Stomach (tissue), 4 donors: ENCODE measurements at regions not wholly inside any gene's neighbourhood (a gene's known extent, or its start where the extent isn't known, plus 50 kb on each side); places are given as distances from the start of the nearest gene placed in this dataset.

Source experiments
- CTCF ChIP-seq, 7 experiments: fragments of 450-650 bp in 4 of 7; fragments of 200-600 bp in 3 of 7; sonication (generic) in 3 of 7; IDR thresholded peaks; one replicate each; pipeline ENCODE4 v1.5.1; 2016 to 2019; ENCODE audit warnings: antibody characterized with exemption in 7 of 7, control low read depth in 2 of 7, mild to moderate bottlenecking in 1 of 7
- EP300 ChIP-seq: sonication (generic); formaldehyde crosslinking; IDR thresholded peaks from one replicate; pipeline ENCODE4 v1.6.1; 2017; ENCODE audit warnings: antibody characterized with exemption
- POLR2A ChIP-seq, 4 donors: fragments of 450-650 bp; IDR thresholded peaks; one replicate each; pipeline ENCODE4 v1.6.1; 2016; ENCODE audit warnings: antibody characterized with exemption in 4 of 4, control low read depth in 2 of 4, mild to moderate bottlenecking in 1 of 4, moderate library complexity in 1 of 4
- POLR2AphosphoS5 ChIP-seq, 3 donors: sonication (generic); formaldehyde crosslinking; IDR thresholded peaks; one replicate each; pipeline ENCODE4 v1.6.1; 2016; ENCODE audit warnings: antibody characterized with exemption in 3 of 3

DNA sequence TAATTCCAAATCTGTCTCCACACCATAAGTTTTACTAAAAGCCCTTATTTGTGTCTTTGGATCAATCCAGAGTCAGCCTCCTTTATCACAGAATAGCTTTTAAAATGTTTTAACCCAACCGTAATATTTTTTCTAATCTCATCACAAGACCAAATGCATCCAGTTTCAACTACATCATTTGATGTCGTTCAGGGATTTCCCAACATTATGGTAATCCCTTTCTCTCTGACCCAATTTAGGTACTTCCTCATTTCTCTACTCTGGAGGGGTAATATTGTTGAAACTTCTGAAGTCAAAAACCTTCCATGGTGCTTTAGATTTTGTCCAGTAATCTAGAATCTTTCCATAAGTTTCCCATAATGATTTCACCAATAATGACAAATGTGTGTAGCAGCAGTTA, 596.8 kb downstream of the SOX5 start:
- TF ChIP-seq CTCF (IDR thresholded peaks at IDR 0.05) (no peak), POLR2A (IDR thresholded peaks at IDR 0.05) (no peak), EP300 (no peak), POLR2AphosphoS5 (IDR thresholded peaks at IDR 0.05) (no peak)
